CD14-positive monocyte (primary cell): ENCODE measurements at regions not wholly inside any gene's neighbourhood (a gene's known extent, or its start where the extent isn't known, plus 50 kb on each side); places are given as distances from the start of the nearest gene placed in this dataset.

Experiments used
- DNase-seq, 3 donors: peaks; one replicate each; pipeline ENCODE4 v3.0.0-alpha.2; 2011 to 2022
- H2AFZ ChIP-seq: 2 replicates; pipeline ENCODE4 v1.6.0; 2012; ENCODE audit warnings: mild to moderate bottlenecking, low read depth, low read length, inconsistent platforms; ENCODE audit not compliant: insufficient read depth, poor library complexity, severe bottlenecking
- H3K27ac ChIP-seq, 2 donors: 1 replicate in 1 of 2; 2 replicates in 1 of 2; pipeline ENCODE4 v1.5.1; 2012 to 2013; ENCODE audit warnings: low read length in 2 of 2, control low read depth in 1 of 2, inconsistent platforms in 1 of 2, low read depth in 1 of 2, mild to moderate bottlenecking in 1 of 2
- H3K27me3 ChIP-seq, 2 donors: one replicate each; pipeline versions ENCODE4 v1.6.0 to v1.6.1; 2011 to 2013; ENCODE audit warnings: low read length in 2 of 2; ENCODE audit not compliant: control insufficient read depth in 2 of 2, insufficient read depth in 2 of 2
- H3K36me3 ChIP-seq, 2 donors: replicated peaks in 1 of 2; 1 replicate in 1 of 2; 2 replicates in 1 of 2; pipeline versions ENCODE4 v1.5.1 to v1.6.1; 2012 to 2013; ENCODE audit warnings: low read length in 2 of 2, control low read depth in 1 of 2, inconsistent platforms in 1 of 2, mild to moderate bottlenecking in 1 of 2; ENCODE audit not compliant: insufficient read depth in 2 of 2, control insufficient read depth in 1 of 2
- H3K4me1 ChIP-seq, 2 donors: 1 replicate in 1 of 2; 2 replicates in 1 of 2; pipeline versions ENCODE4 v1.5.1 to v1.6.1; 2012 to 2013; ENCODE audit warnings: low read length in 2 of 2, control low read depth in 1 of 2, inconsistent platforms in 1 of 2, mild to moderate bottlenecking in 1 of 2, moderate library complexity in 1 of 2; ENCODE audit not compliant: insufficient read depth in 2 of 2, control insufficient read depth in 1 of 2
- H3K4me2 ChIP-seq: replicated peaks from 2 replicates; pipeline ENCODE3; 2012; ENCODE audit warnings: low read length, moderate library complexity, mild to moderate bottlenecking; ENCODE audit not compliant: poor library complexity, severe bottlenecking; ENCODE audit errors: extremely low read depth
- H3K4me3 ChIP-seq, 3 experiments: fragments of 200-600 bp in 1 of 3; sonication (generic) in 1 of 3; replicated peaks in 1 of 3; 1 replicate in 2 of 3; 2 replicates in 1 of 3; pipeline ENCODE4 v1.5.1; 2011 to 2013; ENCODE audit warnings: low read length in 3 of 3, mild to moderate bottlenecking in 3 of 3, control low read depth in 2 of 3, low read depth in 2 of 3, inconsistent platforms in 1 of 3, moderate library complexity in 1 of 3
- H3K79me2 ChIP-seq: 2 replicates; pipeline ENCODE4 v1.6.0; 2012; ENCODE audit warnings: mild to moderate bottlenecking, control low read depth, inconsistent platforms, low read length, moderate library complexity; ENCODE audit not compliant: insufficient read depth
- H3K9ac ChIP-seq: 2 replicates; pipeline ENCODE4 v1.6.0; 2017; ENCODE audit warnings: low read length, mild to moderate bottlenecking; ENCODE audit not compliant: insufficient read depth, poor library complexity, severe bottlenecking
- H3K9me3 ChIP-seq, 2 donors: replicated peaks in 1 of 2; 1 replicate in 1 of 2; 2 replicates in 1 of 2; pipeline versions ENCODE4 v1.5.1 to v1.6.1; 2012 to 2013; ENCODE audit warnings: low read length in 2 of 2, control low read depth in 1 of 2; ENCODE audit not compliant: control insufficient read depth in 1 of 2, insufficient read depth in 1 of 2
- H4K20me1 ChIP-seq: 2 replicates; pipeline ENCODE4 v1.6.0; 2012; ENCODE audit warnings: mild to moderate bottlenecking, low read length, control low read depth, moderate library complexity; ENCODE audit not compliant: insufficient read depth
- H3K27ac Mint-ChIP-seq, 7 donors: one replicate each; pipeline ENCODE4 v1.8.0; 2020; ENCODE audit warnings: mild to moderate bottlenecking in 7 of 7, mixed read lengths in 7 of 7, moderate library complexity in 6 of 7, inconsistent platforms in 2 of 7
- H3K27me3 Mint-ChIP-seq, 3 donors: one replicate each; pipeline ENCODE4 v1.8.0; 2021 to 2022; ENCODE audit warnings: low read depth in 3 of 3, mild to moderate bottlenecking in 3 of 3, mixed read lengths in 3 of 3, moderate library complexity in 3 of 3, inconsistent platforms in 1 of 3
- H3K36me3 Mint-ChIP-seq, 2 donors: one replicate each; pipeline ENCODE4 v1.8.0; 2020; ENCODE audit warnings: mixed read lengths in 2 of 2, inconsistent platforms in 1 of 2, mild to moderate bottlenecking in 1 of 2
- H3K4me1 Mint-ChIP-seq: one replicate; pipeline ENCODE4 v1.8.0; 2020; ENCODE audit warnings: mild to moderate bottlenecking, mixed read lengths
- H3K4me3 Mint-ChIP-seq, 2 donors: one replicate each; pipeline ENCODE4 v1.8.0; 2020; ENCODE audit warnings: mild to moderate bottlenecking in 2 of 2, mixed read lengths in 2 of 2, moderate library complexity in 1 of 2
- H3K9me3 Mint-ChIP-seq, 7 donors: one replicate each; pipeline ENCODE4 v1.8.0; 2020 to 2022; ENCODE audit warnings: mixed read lengths in 7 of 7, mild to moderate bottlenecking in 6 of 7, moderate library complexity in 6 of 7, inconsistent platforms in 2 of 7
- CTCF ChIP-seq: fragments of 200-600 bp; IDR thresholded peaks from one replicate; pipeline ENCODE4 v1.8.0; 2022; ENCODE audit warnings: antibody characterized with exemption, mild to moderate bottlenecking
- WGBS: methylation state at CpG from one replicate; pipeline ENCODE4 v1.1.5; 2013; ENCODE audit warnings: missing lambda C conversion rate; ENCODE audit not compliant: insufficient coverage; 5-methylcytosine and 5-hydroxymethylcytosine counted together
- intact Hi-C, 2 donors: fragments of 100-400 bp; cut with micrococcal nuclease; formaldehyde crosslinking; loops; one replicate each; pipeline versions ENCODE4 v1.15.0 to v1.15.1; 2023

GRCh38 chr1:238409191-238409850 lies 518.6 kb upstream of the ZP4 start:
- intact Hi-C loops, result no loop called here
- no peak overlapping the region for H3K4me2 ChIP-seq
- peaks cover 0 to 8% (median 3%) of the 10 kb centered on the region in 7 donors for H3K9me3 Mint-ChIP-seq
- no peak overlapping the region for H3K9ac ChIP-seq
- H3K27me3 Mint-ChIP-seq, result peaks cover 0 to 3% (median 0%) of the 10 kb centered on the region in 3 donors
- H3K36me3 ChIP-seq, result no peaks in the 10 kb centered on the region
- H3K79me2 ChIP-seq, result no peaks in the 10 kb centered on the region
- no peaks in the 10 kb centered on the region for H3K27me3 ChIP-seq
- H3K4me3 Mint-ChIP-seq, result no peak overlapping the region
- TF ChIP-seq CTCF, result no peak
- H3K27ac ChIP-seq, result no peak overlapping the region
- no peaks in the 10 kb centered on the region for H3K4me1 ChIP-seq
- no peaks in the 10 kb centered on the region for H3K4me1 Mint-ChIP-seq
- no peak overlapping the region for H2AFZ ChIP-seq
- no peak overlapping the region for H3K4me3 ChIP-seq
- peak in 1 of 3 donors; percentile 4 for DNase-seq
- WGBS, result 100% methylated on average over 1 of the region's 3 CpGs
- H3K9me3 ChIP-seq, result peaks cover 0 to 3% of the 10 kb centered on the region in 2 donors
- H3K36me3 Mint-ChIP-seq, result no peaks in the 10 kb centered on the region
- H3K27ac Mint-ChIP-seq, result no peak overlapping the region
- no peaks in the 10 kb centered on the region for H4K20me1 ChIP-seq

GRCh38 chr1:238408737-238409136 lies 518.0 kb upstream of the ZP4 start:
- H3K9me3 ChIP-seq, result peaks cover 0 to 3% of the 10 kb centered on the region in 2 donors
- WGBS, result 100% methylated on average over 2 of the region's 3 CpGs
- DNase-seq, result no peak
- Mint-ChIP-seq H3K27me3 (peaks cover 0 to 3% (median 2%) of the 10 kb centered on the region in 3 donors), H3K4me3 (no peak overlapping the region), H3K9me3 (peaks cover 0 to 10% (median 3%) of the 10 kb centered on the region in 7 donors), H3K27ac (no peak overlapping the region), H3K4me1 (no peaks in the 10 kb centered on the region), H3K36me3 (no peaks in the 10 kb centered on the region)
- TF ChIP-seq CTCF, result no peak
- no peaks in the 10 kb centered on the region for H3K4me1 ChIP-seq
- intact Hi-C loops, result no loop called here
- no peaks in the 10 kb centered on the region for H3K36me3 ChIP-seq
- H2AFZ ChIP-seq, result no peak overlapping the region
- no peaks in the 10 kb centered on the region for H3K79me2 ChIP-seq
- H3K27me3 ChIP-seq, result no peaks in the 10 kb centered on the region
- H4K20me1 ChIP-seq, result no peaks in the 10 kb centered on the region
- H3K4me2 ChIP-seq, result no peak overlapping the region
- no peak overlapping the region for H3K27ac ChIP-seq
- H3K9ac ChIP-seq, result no peak overlapping the region
- H3K4me3 ChIP-seq, result no peak overlapping the region
